Loucy (cell line): ENCODE measurements at regions not wholly inside any gene's neighbourhood (a gene's known extent, or its start where the extent isn't known, plus 50 kb on each side); places are given as distances from the start of the nearest gene placed in this dataset.
"Not testable (repeated sequence)": the region's sequence is repeated elsewhere in the genome, so short reads cannot be mapped to it uniquely, and the experiment has no call there.

Experiments used
- H2AFZ ChIP-seq: fragments of 200-600 bp; sonication (generic); 2 replicates; pipeline ENCODE4 v1.6.0; 2016; ENCODE audit warnings: antibody characterized with exemption, mild to moderate bottlenecking, low read length, moderate library complexity
- H3F3A ChIP-seq: fragments of 200-600 bp; 2 replicates; pipeline ENCODE4 v1.6.0; 2016; ENCODE audit warnings: antibody characterized with exemption, low read depth, mild to moderate bottlenecking
- H3K27me3 ChIP-seq: fragments of 200-600 bp; sonication (generic); 2 replicates; pipeline ENCODE4 v1.6.1; 2014; ENCODE audit warnings: low read length, mild to moderate bottlenecking; ENCODE audit not compliant: insufficient read depth, poor library complexity, severe bottlenecking
- H3K36me3 ChIP-seq: fragments of 200-600 bp; sonication (generic); 2 replicates; pipeline ENCODE4 v1.6.1; 2016; ENCODE audit warnings: low read length; ENCODE audit not compliant: insufficient read depth
- H3K4me1 ChIP-seq: fragments of 200-600 bp; sonication (generic); 2 replicates; pipeline ENCODE4 v1.5.1; 2014; ENCODE audit warnings: low read length, mild to moderate bottlenecking; ENCODE audit not compliant: insufficient read depth, poor library complexity, severe bottlenecking
- H3K4me2 ChIP-seq: fragments of 200-600 bp; sonication (generic); 2 replicates; pipeline ENCODE4 v1.6.0; 2014; ENCODE audit warnings: antibody characterized with exemption, low read length, low read depth, mild to moderate bottlenecking; ENCODE audit not compliant: poor library complexity, severe bottlenecking
- H3K4me3 ChIP-seq: fragments of 200-600 bp; sonication (generic); 2 replicates; pipeline ENCODE4 v1.5.1; 2014; ENCODE audit warnings: low read length, mild to moderate bottlenecking, mixed read lengths; ENCODE audit not compliant: poor library complexity, severe bottlenecking
- H3K79me2 ChIP-seq: fragments of 200-600 bp; sonication (generic); 2 replicates; pipeline ENCODE4 v1.6.1; 2014; ENCODE audit warnings: low read length; ENCODE audit not compliant: insufficient read depth
- H3K9ac ChIP-seq: fragments of 200-600 bp; sonication (generic); 2 replicates; pipeline ENCODE4 v1.6.0; 2014; ENCODE audit warnings: mild to moderate bottlenecking, low read depth, low read length, moderate library complexity; ENCODE audit not compliant: poor library complexity, severe bottlenecking
- H3K9me2 ChIP-seq: fragments of 200-600 bp; sonication (generic); replicated peaks from 2 replicates; pipeline ENCODE4 v1.6.1; 2016; ENCODE audit warnings: low read depth, low read length, mixed read lengths
- H3K9me3 ChIP-seq: fragments of 200-600 bp; sonication (generic); 2 replicates; pipeline ENCODE4 v1.6.1; 2014; ENCODE audit warnings: mild to moderate bottlenecking, antibody characterized with exemption, low read length, low read depth; ENCODE audit not compliant: insufficient read depth
- H4K20me1 ChIP-seq: fragments of 200-600 bp; sonication (generic); 2 replicates; pipeline ENCODE4 v1.6.0; 2014; ENCODE audit warnings: antibody characterized with exemption, low read length, mild to moderate bottlenecking; ENCODE audit not compliant: insufficient read depth, poor library complexity, severe bottlenecking
- EZH2phosphoT487 ChIP-seq: fragments of 200-600 bp; IDR thresholded peaks from 2 replicates; pipeline ENCODE4 v1.6.1; 2018; ENCODE audit warnings: antibody characterized with exemption, mild to moderate bottlenecking, moderate library complexity, borderline replicate concordance
- TF ChIP-seq, protein P1 (sequence below): fragments of 200-600 bp; sonication (generic); conservative IDR thresholded peaks from 2 replicates; pipeline ENCODE4 v1.5.1; 2014; ENCODE audit warnings: mild to moderate bottlenecking, antibody characterized with exemption, low read length

DNA sequence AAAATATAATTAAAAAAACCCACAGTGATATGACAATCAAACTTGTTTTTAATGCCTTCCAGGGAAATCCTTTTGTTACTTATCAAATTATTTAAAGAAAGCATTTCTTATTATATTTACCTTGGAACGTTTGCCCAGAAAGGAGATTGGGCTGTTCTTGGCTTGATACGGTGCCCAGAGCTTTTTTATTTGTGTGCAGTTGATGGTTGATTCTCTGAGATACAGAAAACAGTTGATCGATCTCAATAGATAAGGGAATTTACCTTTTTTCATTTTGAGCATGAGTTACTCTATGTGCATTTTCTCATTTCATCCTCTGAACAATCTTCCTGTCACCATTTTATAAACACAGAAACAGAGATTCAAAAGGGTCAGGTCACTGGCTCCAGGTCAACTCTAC lies 72.5 kb upstream of the NEDD9 start:
- H3K4me3 ChIP-seq: no peak overlapping the region
- no peaks in the 10 kb centered on the region for H3K27me3 ChIP-seq
- no peaks in the 10 kb centered on the region for H3K4me1 ChIP-seq
- no peaks in the 10 kb centered on the region for H3K9me3 ChIP-seq
- TF ChIP-seq, protein P1, sequence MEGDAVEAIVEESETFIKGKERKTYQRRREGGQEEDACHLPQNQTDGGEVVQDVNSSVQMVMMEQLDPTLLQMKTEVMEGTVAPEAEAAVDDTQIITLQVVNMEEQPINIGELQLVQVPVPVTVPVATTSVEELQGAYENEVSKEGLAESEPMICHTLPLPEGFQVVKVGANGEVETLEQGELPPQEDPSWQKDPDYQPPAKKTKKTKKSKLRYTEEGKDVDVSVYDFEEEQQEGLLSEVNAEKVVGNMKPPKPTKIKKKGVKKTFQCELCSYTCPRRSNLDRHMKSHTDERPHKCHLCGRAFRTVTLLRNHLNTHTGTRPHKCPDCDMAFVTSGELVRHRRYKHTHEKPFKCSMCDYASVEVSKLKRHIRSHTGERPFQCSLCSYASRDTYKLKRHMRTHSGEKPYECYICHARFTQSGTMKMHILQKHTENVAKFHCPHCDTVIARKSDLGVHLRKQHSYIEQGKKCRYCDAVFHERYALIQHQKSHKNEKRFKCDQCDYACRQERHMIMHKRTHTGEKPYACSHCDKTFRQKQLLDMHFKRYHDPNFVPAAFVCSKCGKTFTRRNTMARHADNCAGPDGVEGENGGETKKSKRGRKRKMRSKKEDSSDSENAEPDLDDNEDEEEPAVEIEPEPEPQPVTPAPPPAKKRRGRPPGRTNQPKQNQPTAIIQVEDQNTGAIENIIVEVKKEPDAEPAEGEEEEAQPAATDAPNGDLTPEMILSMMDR: no peak
- no peak for TF ChIP-seq EZH2phosphoT487
- no peaks in the 10 kb centered on the region for H3K9me2 ChIP-seq
- H3K79me2 ChIP-seq: no peaks in the 10 kb centered on the region
- H3K4me2 ChIP-seq: no peak overlapping the region
- no peaks in the 10 kb centered on the region for H4K20me1 ChIP-seq
- H3F3A ChIP-seq: no peaks in the 10 kb centered on the region
- H3K9ac ChIP-seq: no peak overlapping the region
- H3K36me3 ChIP-seq: no peaks in the 10 kb centered on the region
- H2AFZ ChIP-seq: no peak overlapping the region

DNA sequence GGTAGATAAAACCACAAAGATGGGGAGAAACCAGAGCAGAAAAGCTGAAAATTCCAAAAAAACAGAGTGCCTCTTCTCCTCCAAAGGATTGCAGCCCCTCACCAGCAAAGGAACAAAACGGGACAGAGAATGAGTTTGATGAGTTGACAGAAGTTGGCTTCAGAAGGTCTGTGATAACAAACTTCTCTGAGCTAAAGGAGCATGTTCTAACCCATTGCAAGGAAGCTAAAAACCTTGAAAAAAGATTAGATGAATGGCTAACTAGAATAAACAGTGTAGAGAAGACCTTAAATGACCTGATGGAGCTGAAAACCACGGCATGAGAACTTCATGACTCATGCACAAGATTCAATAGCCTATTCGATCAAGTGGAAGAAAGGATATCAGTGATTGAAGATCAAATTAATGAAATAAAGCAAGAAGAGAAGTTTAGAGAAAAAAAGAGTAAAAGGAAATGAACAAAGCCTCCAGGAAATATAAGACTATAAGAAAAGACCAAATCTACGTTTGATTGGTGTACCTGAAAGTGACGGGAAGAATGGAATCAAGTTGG lies 67.5 kb upstream of the NEDD9 start:
- not testable (repeated sequence) for H3K4me2 ChIP-seq, H3K9me3 ChIP-seq, H3K4me3 ChIP-seq, H3K36me3 ChIP-seq, H2AFZ ChIP-seq, H4K20me1 ChIP-seq, H3K4me1 ChIP-seq, H3K9me2 ChIP-seq, H3K79me2 ChIP-seq, H3F3A ChIP-seq, H3K9ac ChIP-seq, H3K27me3 ChIP-seq

DNA sequence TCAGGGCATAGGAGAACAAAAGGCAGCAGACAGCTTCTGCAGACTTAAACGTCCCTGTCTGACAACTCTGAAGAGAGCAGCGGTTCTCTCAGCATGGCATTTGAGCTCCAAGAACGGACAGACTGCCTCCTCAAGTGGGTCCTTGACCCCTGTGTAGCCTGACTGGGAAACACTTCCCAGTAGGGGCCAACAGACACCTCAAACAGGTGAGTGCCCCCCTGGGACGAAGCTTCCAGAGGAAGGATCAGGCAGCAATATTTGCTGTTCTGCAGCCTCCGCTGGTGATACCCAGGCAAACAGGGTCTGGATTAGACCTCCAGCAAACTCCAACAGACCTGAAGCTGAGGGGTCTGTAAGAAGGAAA lies 66.9 kb upstream of the NEDD9 start:
- H3K9ac ChIP-seq, H3K4me2 ChIP-seq, H3K36me3 ChIP-seq, H3F3A ChIP-seq, H3K4me3 ChIP-seq, H3K4me1 ChIP-seq, H4K20me1 ChIP-seq, H3K27me3 ChIP-seq, H2AFZ ChIP-seq, H3K9me3 ChIP-seq, H3K79me2 ChIP-seq, H3K9me2 ChIP-seq: not testable (repeated sequence)

DNA sequence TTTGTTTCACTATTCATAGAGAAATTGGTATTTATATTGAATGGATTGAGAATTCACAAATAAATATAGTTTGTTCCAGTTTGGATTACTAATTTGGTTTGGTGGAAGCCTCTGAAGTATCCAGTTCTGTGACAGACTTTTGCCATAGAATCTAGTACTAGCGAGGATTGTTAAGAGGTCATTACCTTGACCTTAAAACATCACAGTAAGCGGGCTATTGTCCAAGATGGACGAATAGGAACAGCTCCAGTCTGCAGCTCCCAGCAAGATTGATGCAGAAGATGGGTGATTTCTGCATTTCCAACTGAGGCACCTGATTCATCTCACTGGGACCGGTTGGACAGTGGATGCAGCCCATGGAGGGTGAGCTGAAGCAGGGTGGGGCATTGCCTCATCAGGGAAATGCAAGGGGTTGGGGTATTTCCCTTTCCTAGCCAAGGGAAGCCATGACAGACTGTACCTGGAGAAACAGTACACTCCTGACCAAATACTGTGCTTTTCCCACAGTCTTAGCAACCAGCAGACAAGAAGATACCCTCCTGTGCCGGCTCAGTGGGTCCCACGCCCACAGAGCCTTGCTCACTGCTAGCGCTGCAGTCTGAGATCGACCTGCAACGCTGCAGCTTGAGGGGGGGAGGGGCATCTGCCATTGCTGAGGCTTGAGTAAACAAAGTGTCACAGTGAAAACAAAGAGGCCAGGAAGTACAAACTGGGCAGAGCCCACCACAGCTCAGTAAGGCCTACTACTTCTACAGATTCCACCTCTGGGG lies 66.4 kb upstream of the NEDD9 start:
- 0 out of 2 replicates have a peak, but pooled peaks cover 2% of the 10 kb centered on the region for H3K9me3 ChIP-seq
- H3K4me2 ChIP-seq: no peak overlapping the region
- H3F3A ChIP-seq: no peaks in the 10 kb centered on the region
- H3K36me3 ChIP-seq: 0 out of 2 replicates have a peak, but pooled peaks cover 5% of the 10 kb centered on the region
- H4K20me1 ChIP-seq: no peaks in the 10 kb centered on the region
- H3K4me3 ChIP-seq: no peak overlapping the region
- no peak overlapping the region for H2AFZ ChIP-seq
- no peaks in the 10 kb centered on the region for H3K4me1 ChIP-seq
- no peaks in the 10 kb centered on the region for H3K79me2 ChIP-seq
- no peaks in the 10 kb centered on the region for H3K27me3 ChIP-seq
- no peaks in the 10 kb centered on the region for H3K9me2 ChIP-seq
- no peak for TF ChIP-seq EZH2phosphoT487
- TF ChIP-seq, protein P1: no peak
- H3K9ac ChIP-seq: no peak overlapping the region
